ENCODE measurements at regions not wholly inside any gene's neighbourhood (a gene's known extent, or its start where the extent isn't known, plus 50 kb on each side); places are given as distances from the start of the nearest gene placed in this dataset.
A peak's percentile ranks its signal among the peaks of the same experiment; 100 is the strongest.

DNA sequence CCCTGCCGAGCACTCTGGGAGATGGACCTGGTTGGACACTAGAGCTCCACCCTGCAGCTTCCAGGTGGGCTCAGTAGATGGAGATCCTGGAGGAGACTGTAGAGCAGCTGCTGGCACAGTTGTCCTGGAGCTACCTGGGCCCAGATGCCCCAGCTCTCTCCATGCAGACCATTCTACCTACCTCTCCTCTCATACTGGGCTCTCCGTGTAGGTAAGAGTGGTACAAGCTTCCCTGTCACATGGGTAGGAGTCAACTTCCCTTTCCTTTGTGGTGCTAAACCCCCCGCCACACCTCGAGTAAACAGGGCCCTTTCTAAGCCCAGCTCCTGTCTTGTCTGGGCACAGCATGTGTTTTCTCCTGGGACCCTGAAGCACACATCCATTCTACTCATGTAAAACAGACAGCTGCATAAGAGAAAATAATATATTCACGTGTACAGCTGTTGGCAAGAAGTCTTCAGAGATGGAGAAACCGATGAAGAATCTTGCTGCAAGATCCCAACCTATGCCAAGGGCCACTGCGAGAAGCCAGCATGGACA, 108.1 kb upstream of the DUSP22 start:
- POLR2A ChIA-PET, result interaction anchor here (0.5 to 0.6 kb wide), 2 partner anchors 209 to 342 kb away, joined by 3 read pairs; no protein-coding TSS in a partner anchor
- peak overlapping the region; percentile 72 for H3K27ac Mint-ChIP-seq
- peaks cover 3% of the 10 kb centered on the region for H3K9me3 Mint-ChIP-seq

DNA sequence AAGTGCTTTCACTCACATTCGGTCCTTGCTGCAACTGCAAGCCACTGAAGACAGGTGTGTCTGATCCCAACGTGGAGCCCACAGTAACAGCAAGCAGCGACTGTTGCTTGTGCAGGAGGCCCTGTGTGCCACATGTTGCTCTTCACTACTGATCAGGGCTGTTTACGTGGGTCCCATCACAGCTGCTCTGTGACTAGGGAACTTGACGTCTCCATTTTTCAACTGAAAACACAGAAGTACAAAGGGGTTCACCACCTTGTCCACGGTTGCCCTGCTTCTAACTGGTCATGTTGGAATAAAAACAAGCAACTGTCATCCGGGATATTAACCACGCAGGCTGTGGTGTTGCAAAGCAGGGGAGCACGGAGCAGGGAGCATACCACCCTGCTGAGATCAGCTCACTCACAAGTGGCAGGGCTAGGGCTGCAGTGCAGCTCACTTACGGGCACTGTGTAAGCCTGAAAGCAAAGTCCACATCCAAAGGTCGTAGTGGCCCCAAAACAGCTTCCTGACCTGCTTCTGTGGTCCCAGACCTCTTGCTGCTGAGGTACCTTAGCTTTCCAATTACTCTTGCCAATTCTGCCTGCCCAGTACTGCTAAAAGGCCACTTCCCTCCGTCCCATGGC, 105.8 kb upstream of the DUSP22 start:
- Mint-ChIP-seq H3K4me1 (peaks cover 42% of the 10 kb centered on the region), H3K27ac (no peak overlapping the region), H3K9me3 (no peaks in the 10 kb centered on the region), H3K27me3 (no peaks in the 10 kb centered on the region), H3K4me3 (no peak overlapping the region), H3K36me3 (ENCODE audit: low read depth) (no peaks in the 10 kb centered on the region)
- DNase-seq, result no peak
- ChIA-PET CTCF (interaction anchor here (0.6 to 4.6 kb wide), 3 partner anchors 30 to 1298 kb away, joined by 5 to 34 read pairs (median 10); partner anchors contain the start of gene IRF4), POLR2A (no interaction called here)

More for the DNA sequence above, 108.1 kb upstream of the DUSP22 start:
- no peaks in the 10 kb centered on the region for H3K36me3 Mint-ChIP-seq (ENCODE audit: low read depth)
- H3K27me3 Mint-ChIP-seq, result no peaks in the 10 kb centered on the region
- CTCF ChIA-PET, result interaction anchor here (0.8 to 1.3 kb wide), 4 partner anchors 20 to 613 kb away, joined by 3 to 4 read pairs (median 3); no protein-coding TSS in a partner anchor
- DNase-seq, result no peak
- peaks cover 35% of the 10 kb centered on the region for H3K4me1 Mint-ChIP-seq
- no peak overlapping the region for H3K4me3 Mint-ChIP-seq

DNA sequence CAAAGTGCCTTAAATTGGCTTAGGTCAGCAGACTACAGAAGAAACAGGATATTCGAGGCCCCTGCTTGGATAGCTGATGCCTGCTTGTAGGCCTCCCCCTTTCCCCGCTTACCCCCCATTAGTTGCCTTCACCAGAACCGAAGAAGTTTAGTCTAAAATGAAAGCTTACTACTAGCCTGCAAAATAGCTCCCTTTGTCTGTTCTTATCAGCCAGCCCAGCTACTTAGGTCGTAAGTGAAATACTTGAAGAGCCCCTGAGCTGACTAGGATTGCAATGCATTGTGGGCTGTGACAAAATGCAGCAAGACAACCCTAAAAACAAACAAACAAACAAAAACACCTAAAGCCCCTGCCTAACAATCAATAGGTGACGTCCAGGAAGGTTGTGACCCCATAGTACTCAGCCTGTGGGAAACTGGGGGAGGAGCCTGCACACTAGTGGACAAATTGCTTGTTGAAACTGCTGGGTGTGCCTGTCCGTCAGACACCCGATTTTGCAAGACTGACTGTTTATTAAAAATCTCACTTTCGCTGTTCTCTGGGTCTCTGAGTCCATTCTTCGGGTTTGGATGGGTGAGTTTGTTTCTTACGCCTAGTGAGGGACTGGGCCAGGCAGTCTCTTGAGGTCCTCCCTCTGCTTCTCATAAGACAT, 105.0 kb upstream of the DUSP22 start:
- Mint-ChIP-seq H3K4me3 (no peak overlapping the region), H3K27ac (no peak overlapping the region), H3K36me3 (ENCODE audit: low read depth) (no peaks in the 10 kb centered on the region), H3K4me1 (peaks cover 42% of the 10 kb centered on the region), H3K9me3 (no peaks in the 10 kb centered on the region), H3K27me3 (no peaks in the 10 kb centered on the region)
- no peak for DNase-seq
- POLR2A ChIA-PET, result no interaction called here
- CTCF ChIA-PET, result interaction anchor here (1.3 to 4.6 kb wide), 4 partner anchors 29 to 207 kb away, joined by 3 to 34 read pairs (median 8); partner anchors contain the start of gene IRF4

DNA sequence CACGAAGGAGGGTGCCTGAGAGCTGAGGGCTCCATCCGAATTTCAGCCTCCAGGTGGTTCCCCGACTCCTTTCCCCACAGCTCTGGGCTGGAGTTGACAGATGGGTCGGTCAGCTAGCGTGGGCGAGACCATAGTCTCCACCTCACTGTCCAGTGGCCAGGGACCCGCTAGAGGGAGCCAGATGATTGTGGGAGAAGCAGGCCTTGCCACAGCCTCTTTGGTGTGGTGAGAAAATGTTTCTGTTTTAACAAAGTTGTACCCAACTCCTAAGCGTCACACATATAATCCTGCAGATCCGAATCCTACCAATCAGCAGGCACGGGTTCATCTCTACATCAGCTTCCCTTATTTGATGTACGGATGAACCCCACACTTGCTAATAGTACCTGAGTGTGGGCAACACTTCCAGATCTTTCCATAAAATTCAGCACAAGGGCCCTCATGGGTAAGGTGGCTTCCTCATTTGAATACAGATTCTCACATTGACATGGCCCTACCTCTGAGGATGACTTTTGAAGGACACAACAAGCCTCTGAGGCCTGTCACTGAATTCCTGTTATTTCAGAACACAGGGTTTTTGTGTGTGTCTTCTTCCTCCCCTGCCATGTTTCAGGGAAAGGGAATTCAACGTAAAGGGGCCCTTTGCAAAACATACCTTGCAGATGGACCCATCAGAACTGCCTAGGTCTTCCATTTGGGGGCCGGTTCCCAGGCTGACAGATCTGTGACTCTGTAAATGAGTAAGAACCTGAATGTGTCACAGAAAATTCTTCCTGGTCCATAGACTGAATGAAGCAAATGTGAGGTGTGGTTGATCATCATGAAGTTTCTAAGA, 103.2 kb upstream of the DUSP22 start:
- POLR2A ChIA-PET, result interaction anchor here (1.1 kb wide), 1 partner anchor 222 kb away, joined by 4 read pairs; no protein-coding TSS in a partner anchor
- CTCF ChIA-PET, result interaction anchor here (0.5 to 4.6 kb wide), 33 partner anchors 9 to 395 kb away, joined by 3 to 34 read pairs (median 4); partner anchors contain the start of gene IRF4
- peak; percentile 91 for DNase-seq
- no peaks in the 10 kb centered on the region for H3K36me3 Mint-ChIP-seq (ENCODE audit: low read depth)
- H3K4me3 Mint-ChIP-seq, result no peak overlapping the region
- H3K4me1 Mint-ChIP-seq, result peaks cover 52% of the 10 kb centered on the region
- H3K27me3 Mint-ChIP-seq, result no peaks in the 10 kb centered on the region
- H3K9me3 Mint-ChIP-seq, result no peaks in the 10 kb centered on the region
- peak overlapping the region; percentile 86 for H3K27ac Mint-ChIP-seq

DNA sequence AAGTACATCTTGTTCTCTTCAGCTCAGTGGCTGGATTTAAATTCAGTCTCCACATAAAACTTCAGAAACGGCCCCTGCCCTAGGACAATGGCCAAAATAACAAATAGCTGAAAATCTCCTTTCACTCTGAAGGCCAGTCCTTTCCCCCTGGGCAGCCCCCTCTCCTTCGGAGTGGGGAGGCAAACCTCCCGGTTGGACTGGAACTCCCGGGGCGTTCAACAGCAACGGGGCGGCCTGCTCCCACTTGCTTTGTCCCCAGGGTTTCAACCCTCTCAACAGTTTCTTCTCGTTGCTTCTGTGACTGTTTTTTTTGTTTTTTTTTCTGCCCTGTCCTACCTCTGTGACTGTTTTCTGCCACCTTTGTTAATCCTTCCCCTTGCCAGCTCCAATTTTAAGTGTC, 102.6 kb upstream of the DUSP22 start:
- Mint-ChIP-seq H3K9me3 (no peaks in the 10 kb centered on the region), H3K27ac (peak overlapping the region; percentile 86), H3K4me1 (peaks cover 51% of the 10 kb centered on the region), H3K4me3 (no peak overlapping the region), H3K36me3 (ENCODE audit: low read depth) (no peaks in the 10 kb centered on the region), H3K27me3 (no peaks in the 10 kb centered on the region)
- no peak for DNase-seq
- CTCF ChIA-PET, result interaction anchor here (0.7 to 4.6 kb wide), 14 partner anchors 9 to 393 kb away, joined by 3 to 34 read pairs (median 4); partner anchors contain the start of gene IRF4
- POLR2A ChIA-PET, result interaction anchor here (1.1 kb wide), 1 partner anchor 221 kb away, joined by 4 read pairs; no protein-coding TSS in a partner anchor

DNA sequence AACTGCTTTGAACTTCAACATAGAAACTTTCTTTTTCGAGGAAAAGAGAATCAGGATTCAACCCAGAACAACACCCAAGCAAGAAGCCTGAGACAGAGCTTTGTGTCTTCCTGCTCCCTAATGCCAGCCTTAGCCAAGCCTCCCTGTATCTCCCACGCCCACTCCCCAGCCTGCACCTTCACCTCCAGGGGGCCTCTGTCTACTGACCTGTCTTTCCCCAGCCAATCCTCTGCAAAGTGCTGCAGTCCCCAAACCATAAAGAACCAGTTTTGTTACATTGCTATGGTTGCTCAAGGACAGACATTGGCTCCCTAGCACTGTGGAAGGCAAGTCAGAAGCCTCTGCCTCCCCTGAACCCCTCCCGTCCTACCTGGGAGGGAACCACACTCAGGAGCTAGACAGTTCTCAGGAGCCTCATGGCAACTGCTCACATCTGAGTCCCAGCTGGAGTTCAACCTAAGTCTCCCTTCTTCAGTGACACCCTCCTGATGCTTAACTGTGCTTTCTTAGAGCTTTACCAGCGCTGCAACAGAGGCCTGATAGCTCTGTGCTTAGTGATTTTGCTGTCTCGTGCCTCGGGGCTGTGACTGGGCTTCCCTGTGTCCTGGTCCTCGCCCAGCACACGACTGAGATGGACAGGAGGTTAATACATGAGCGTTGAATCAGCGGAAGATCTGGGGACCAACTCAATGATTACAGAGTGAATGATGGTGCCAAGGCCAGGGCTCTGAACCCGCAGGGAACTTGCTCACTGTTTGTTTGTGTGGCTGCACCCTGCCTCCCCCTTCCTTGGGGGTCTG, 101.5 kb upstream of the DUSP22 start:
- no peaks in the 10 kb centered on the region for H3K36me3 Mint-ChIP-seq (ENCODE audit: low read depth)
- peak overlapping the region; percentile 86 for H3K27ac Mint-ChIP-seq
- ChIA-PET CTCF (interaction anchor here (0.7 to 4.6 kb wide), 11 partner anchors 10 to 308 kb away, joined by 3 to 34 read pairs (median 4); partner anchors contain the start of gene IRF4), POLR2A (interaction anchor here (0.6 to 1.1 kb wide), 2 partner anchors 16 to 143 kb away, joined by 3 to 4 read pairs; no protein-coding TSS in a partner anchor)
- peaks cover 62% of the 10 kb centered on the region for H3K4me1 Mint-ChIP-seq
- no peaks in the 10 kb centered on the region for H3K9me3 Mint-ChIP-seq
- DNase-seq, result peak; percentile 27
- no peak overlapping the region for H3K4me3 Mint-ChIP-seq
- H3K27me3 Mint-ChIP-seq, result no peaks in the 10 kb centered on the region

DNA sequence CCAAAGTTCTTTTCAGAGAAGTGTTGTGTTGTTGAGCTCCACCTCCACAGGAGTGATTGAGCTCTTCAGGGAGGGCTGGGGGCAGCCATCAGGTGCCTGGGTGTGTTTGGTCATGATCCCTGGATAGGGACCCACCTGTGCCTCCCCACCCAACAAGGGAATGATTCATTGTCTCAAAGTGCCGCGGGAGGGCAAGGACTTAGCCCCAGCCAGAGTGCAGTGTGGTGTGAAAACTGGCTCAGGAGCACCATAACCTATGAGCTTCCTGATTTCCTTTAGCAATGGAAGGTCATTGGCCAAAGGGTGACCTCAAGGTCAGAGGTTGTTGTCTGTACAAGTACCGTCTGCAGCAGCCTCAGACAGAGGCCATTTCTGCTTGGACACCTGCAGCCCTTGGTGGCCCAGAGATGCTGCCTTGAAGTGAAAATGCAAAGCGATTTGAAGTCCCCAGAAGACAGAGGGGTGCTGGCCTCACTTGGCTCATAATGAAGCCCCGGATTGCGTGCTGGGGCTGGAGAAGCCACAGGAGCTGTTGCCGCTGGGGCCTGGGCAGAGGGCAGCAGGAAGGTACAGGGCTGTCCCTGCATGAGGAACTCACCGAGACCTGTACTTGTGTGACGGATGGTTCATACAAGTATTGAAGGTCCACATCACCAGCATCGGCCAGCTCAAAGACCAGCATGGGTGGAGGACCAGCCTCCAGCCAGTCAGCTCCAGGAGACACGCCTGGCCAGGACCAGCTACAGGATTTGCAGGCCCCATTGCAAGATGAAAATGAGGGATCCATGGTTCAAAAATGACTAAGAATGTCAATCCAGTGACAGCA, 100.6 kb upstream of the DUSP22 start:
- Mint-ChIP-seq H3K4me1 (peaks cover 71% of the 10 kb centered on the region), H3K9me3 (peaks cover 4% of the 10 kb centered on the region), H3K4me3 (no peak overlapping the region), H3K27ac (peak overlapping the region; percentile 43), H3K27me3 (no peaks in the 10 kb centered on the region), H3K36me3 (ENCODE audit: low read depth) (no peaks in the 10 kb centered on the region)
- ChIA-PET CTCF (interaction anchor here (0.7 to 1.7 kb wide), 11 partner anchors 10 to 307 kb away, joined by 3 to 6 read pairs (median 4); no protein-coding TSS in a partner anchor), POLR2A (interaction anchor here (0.6 to 1.1 kb wide), 4 partner anchors 15 to 142 kb away, joined by 3 to 4 read pairs (median 3); partner anchors contain the start of gene DUSP22)
- DNase-seq, result no peak

DNA sequence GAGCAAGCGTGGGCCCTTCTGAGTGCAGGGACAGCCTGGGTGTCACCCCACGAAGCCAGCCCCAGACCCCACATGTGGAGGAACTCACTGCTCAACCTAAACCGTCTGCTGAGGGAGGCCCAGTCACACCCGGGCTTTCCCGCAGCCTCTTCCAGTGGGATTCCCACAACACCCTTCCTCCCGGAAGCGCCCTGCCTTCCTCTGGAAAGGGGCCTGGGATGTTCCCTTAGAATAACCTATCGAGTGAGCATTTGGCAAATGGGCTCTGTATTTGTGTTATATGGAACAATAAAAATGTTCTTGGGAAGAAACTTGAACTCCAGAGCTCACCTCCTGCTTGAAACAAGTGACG, 100.0 kb upstream of the DUSP22 start:
- Mint-ChIP-seq H3K27me3 (no peaks in the 10 kb centered on the region), H3K4me1 (peaks cover 72% of the 10 kb centered on the region), H3K36me3 (ENCODE audit: low read depth) (no peaks in the 10 kb centered on the region), H3K27ac (no peak overlapping the region), H3K9me3 (peaks cover 5% of the 10 kb centered on the region), H3K4me3 (no peak overlapping the region)
- ChIA-PET POLR2A (no interaction called here), CTCF (interaction anchor here (1.0 to 1.7 kb wide), 4 partner anchors 9 to 202 kb away, joined by 3 to 4 read pairs (median 3); no protein-coding TSS in a partner anchor)
- DNase-seq, result no peak

DNA sequence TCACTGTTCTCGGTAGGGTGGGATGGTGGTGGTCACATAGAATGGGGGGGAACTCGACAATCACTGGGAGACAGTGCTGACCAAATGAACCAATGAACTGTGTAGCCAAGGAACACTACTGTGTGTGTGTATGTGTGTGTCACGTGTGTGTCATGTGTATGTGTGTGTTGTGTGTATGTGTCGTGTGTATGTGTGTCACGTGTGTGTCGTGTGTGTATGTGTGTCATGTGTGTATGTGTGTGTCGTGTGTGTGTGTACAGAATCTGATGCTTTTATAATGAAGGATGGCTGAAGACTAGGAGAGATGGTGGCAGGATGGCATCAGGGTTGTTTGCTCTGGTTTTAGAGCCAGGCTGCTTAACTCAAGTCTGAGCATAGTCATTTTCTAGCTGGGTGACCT, 99.1 kb upstream of the DUSP22 start:
- Mint-ChIP-seq H3K4me3 (no peak overlapping the region), H3K27me3 (no peaks in the 10 kb centered on the region), H3K9me3 (peaks cover 5% of the 10 kb centered on the region), H3K27ac (peak overlapping the region; percentile 91), H3K36me3 (ENCODE audit: low read depth) (no peaks in the 10 kb centered on the region), H3K4me1 (peaks cover 72% of the 10 kb centered on the region)
- CTCF ChIA-PET, result interaction anchor here (0.6 to 1.7 kb wide), 3 partner anchors 8 to 92 kb away, joined by 3 to 6 read pairs (median 4); no protein-coding TSS in a partner anchor
- POLR2A ChIA-PET, result no interaction called here
- DNase-seq, result no peak

DNA sequence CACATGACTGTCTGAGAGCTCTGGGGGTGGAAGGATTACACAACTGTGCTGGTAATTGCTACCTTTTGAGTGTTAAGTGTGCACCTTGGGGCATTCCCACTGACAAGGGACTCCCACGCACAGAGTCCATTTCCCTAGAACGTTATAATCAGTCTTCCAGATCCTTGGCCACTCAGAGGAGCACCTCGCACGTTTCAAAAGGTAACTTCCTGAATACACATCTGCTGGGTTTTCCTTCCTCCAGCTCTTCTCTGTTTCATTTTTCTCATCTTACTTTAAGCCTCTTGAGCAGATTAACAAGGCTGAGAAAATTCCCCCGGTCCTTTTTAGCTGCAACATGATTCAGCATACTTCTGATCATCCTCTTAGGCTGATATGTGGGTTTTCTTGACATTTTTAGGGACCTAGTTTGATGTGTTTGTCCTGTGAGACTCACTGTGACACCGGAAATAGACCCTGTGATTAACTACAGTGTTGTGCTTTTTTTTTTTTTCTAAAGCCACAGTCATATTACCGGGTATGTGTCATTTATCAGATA, 98.4 kb upstream of the DUSP22 start:
- no peaks in the 10 kb centered on the region for H3K27me3 Mint-ChIP-seq
- POLR2A ChIA-PET, result no interaction called here
- H3K4me1 Mint-ChIP-seq, result peaks cover 68% of the 10 kb centered on the region
- H3K27ac Mint-ChIP-seq, result peak overlapping the region; percentile 91
- no peaks in the 10 kb centered on the region for H3K36me3 Mint-ChIP-seq (ENCODE audit: low read depth)
- CTCF ChIA-PET, result interaction anchor here (0.6 to 0.8 kb wide), 3 partner anchors 61 to 415 kb away, joined by 3 to 6 read pairs (median 4); no protein-coding TSS in a partner anchor
- peaks cover 5% of the 10 kb centered on the region for H3K9me3 Mint-ChIP-seq
- peak; percentile 43 for DNase-seq
- peak overlapping the region; percentile 19 for H3K4me3 Mint-ChIP-seq

Measured in activated CD4-positive, alpha-beta T cell treated with anti-CD3 and anti-CD28 coated beads, Interleukin-2, amount 10 ng/mL, durations not matched to agents 7 days and 5 days (primary cell).